Suprapubic skin (tissue), 4 donors: ENCODE measurements at regions not wholly inside any gene's neighbourhood (a gene's known extent, or its start where the extent isn't known, plus 50 kb on each side); places are given as distances from the start of the nearest gene placed in this dataset.

Experiments used
- DNase-seq, 2 donors: peaks; one replicate each; pipeline ENCODE4 v3.0.0-alpha.2; 2019; ENCODE audit warnings: low spot score in 2 of 2
- H3K27ac ChIP-seq: fragments of 200-600 bp; sonication (generic); one replicate; pipeline ENCODE4 v1.5.1; 2019
- H3K27me3 ChIP-seq: fragments of 200-600 bp; sonication (generic); one replicate; pipeline ENCODE4 v1.5.1; 2019
- H3K36me3 ChIP-seq: fragments of 200-600 bp; sonication (generic); one replicate; pipeline ENCODE4 v1.5.1; 2019
- H3K4me1 ChIP-seq: fragments of 200-600 bp; sonication (generic); one replicate; pipeline ENCODE4 v1.5.1; 2019
- H3K4me3 ChIP-seq: fragments of 200-600 bp; sonication (generic); one replicate; pipeline ENCODE4 v1.5.1; 2019; ENCODE audit warnings: mild to moderate bottlenecking
- H3K9me3 ChIP-seq: fragments of 200-600 bp; sonication (generic); one replicate; pipeline ENCODE4 v1.5.1; 2019
- EP300 ChIP-seq: sonication (generic); formaldehyde crosslinking; IDR thresholded peaks from one replicate; pipeline ENCODE4 v1.6.1; 2017; ENCODE audit warnings: antibody characterized with exemption
- POLR2A ChIP-seq, 2 donors: fragments of 450-650 bp; IDR thresholded peaks; one replicate each; pipeline ENCODE4 v1.6.1; 2017; ENCODE audit warnings: antibody characterized with exemption in 2 of 2, mild to moderate bottlenecking in 2 of 2, moderate library complexity in 2 of 2
- POLR2AphosphoS5 ChIP-seq, 3 donors: sonication (generic); formaldehyde crosslinking; IDR thresholded peaks; one replicate each; pipeline ENCODE4 v1.6.1; 2017; ENCODE audit warnings: antibody characterized with exemption in 3 of 3
- WGBS: methylation state at CpG from one replicate; pipeline ENCODE4 v1.1.5; 2018; 5-methylcytosine and 5-hydroxymethylcytosine counted together
- TF ChIP-seq, protein P1 (sequence below), 2 donors: fragments of 200-600 bp in 1 of 2; fragments of 450-650 bp in 1 of 2; sonication (generic) in 1 of 2; IDR thresholded peaks; one replicate each; pipeline ENCODE4 v1.5.1; 2016 to 2019; ENCODE audit warnings: antibody characterized with exemption in 2 of 2, mild to moderate bottlenecking in 1 of 2, moderate library complexity in 1 of 2

GRCh38 chr5:133730866-133731265 lies 118.5 kb upstream of the FSTL4 start:
- TF ChIP-seq EP300 (no peak), POLR2AphosphoS5 (IDR thresholded peaks at IDR 0.05) (no peak), POLR2A (IDR thresholded peaks at IDR 0.05) (no peak)
- TF ChIP-seq, protein P1, sequence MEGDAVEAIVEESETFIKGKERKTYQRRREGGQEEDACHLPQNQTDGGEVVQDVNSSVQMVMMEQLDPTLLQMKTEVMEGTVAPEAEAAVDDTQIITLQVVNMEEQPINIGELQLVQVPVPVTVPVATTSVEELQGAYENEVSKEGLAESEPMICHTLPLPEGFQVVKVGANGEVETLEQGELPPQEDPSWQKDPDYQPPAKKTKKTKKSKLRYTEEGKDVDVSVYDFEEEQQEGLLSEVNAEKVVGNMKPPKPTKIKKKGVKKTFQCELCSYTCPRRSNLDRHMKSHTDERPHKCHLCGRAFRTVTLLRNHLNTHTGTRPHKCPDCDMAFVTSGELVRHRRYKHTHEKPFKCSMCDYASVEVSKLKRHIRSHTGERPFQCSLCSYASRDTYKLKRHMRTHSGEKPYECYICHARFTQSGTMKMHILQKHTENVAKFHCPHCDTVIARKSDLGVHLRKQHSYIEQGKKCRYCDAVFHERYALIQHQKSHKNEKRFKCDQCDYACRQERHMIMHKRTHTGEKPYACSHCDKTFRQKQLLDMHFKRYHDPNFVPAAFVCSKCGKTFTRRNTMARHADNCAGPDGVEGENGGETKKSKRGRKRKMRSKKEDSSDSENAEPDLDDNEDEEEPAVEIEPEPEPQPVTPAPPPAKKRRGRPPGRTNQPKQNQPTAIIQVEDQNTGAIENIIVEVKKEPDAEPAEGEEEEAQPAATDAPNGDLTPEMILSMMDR (IDR thresholded peaks at IDR 0.05): no peak
- Histone ChIP-seq H3K9me3 (no peaks in the 10 kb centered on the region), H3K27me3 (no peaks in the 10 kb centered on the region), H3K27ac (no peak overlapping the region), H3K4me1 (no peaks in the 10 kb centered on the region), H3K4me3 (no peak overlapping the region), H3K36me3 (no peaks in the 10 kb centered on the region)
- 91% methylated on average over 7 of the region's 7 CpGs for WGBS
- DNase-seq: no peak

DNA sequence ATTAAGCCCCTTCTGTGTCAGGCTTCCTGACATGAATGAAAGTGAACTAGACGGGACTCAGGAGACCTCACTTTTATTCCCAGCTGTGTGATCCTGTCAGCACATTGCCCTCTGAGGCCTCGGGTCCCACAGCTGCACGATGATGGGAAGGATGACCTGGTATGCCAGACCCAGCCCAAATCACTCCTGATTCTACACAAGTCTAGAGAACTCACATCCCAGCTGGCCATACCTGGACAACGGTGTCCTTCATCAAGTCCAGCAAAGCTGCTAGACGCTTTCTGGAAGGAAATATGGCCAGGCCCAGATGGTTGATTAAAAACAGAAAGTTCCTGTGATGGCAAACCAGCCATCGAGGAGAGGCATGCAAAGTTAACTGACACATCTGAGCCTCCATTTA lies 118.0 kb upstream of the FSTL4 start:
- TF ChIP-seq, protein P1 (IDR thresholded peaks at IDR 0.05): no peak
- no peak for TF ChIP-seq POLR2AphosphoS5 (IDR thresholded peaks at IDR 0.05)
- no peak for TF ChIP-seq EP300
- no peak for TF ChIP-seq POLR2A (IDR thresholded peaks at IDR 0.05)
- Histone ChIP-seq H3K4me1 (no peaks in the 10 kb centered on the region), H3K27ac (no peak overlapping the region), H3K27me3 (no peaks in the 10 kb centered on the region), H3K4me3 (no peak overlapping the region), H3K36me3 (no peaks in the 10 kb centered on the region), H3K9me3 (no peaks in the 10 kb centered on the region)
- no peak for DNase-seq
- WGBS: 96% methylated on average over 6 of the region's 6 CpGs

DNA sequence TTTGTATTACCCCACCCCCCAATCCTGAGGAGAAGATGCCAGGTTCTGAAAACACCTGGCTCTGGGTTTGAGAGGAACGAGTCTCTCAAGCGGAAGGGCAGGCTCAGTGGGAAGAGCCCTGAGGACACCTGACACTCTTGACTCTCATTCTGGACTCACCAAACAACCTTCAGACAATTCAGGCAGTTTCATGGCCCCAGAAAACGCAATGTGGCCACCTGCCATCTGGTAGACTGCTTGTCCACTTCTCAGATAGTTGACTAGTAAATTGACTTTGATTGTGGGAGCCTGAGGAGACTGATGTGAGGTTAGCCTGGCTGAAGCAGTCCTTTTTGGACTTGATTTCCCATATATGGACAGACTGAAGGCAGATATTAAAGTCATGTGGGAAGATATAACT lies 117.5 kb upstream of the FSTL4 start:
- no peak for TF ChIP-seq POLR2AphosphoS5 (IDR thresholded peaks at IDR 0.05)
- TF ChIP-seq POLR2A (IDR thresholded peaks at IDR 0.05): no peak
- TF ChIP-seq, protein P1 (IDR thresholded peaks at IDR 0.05): no peak
- no peak for TF ChIP-seq EP300
- Histone ChIP-seq H3K27ac (no peak overlapping the region), H3K27me3 (no peaks in the 10 kb centered on the region), H3K4me1 (no peaks in the 10 kb centered on the region), H3K9me3 (no peaks in the 10 kb centered on the region), H3K36me3 (no peaks in the 10 kb centered on the region), H3K4me3 (no peak overlapping the region)
- 81% methylated on average over 3 of the region's 3 CpGs for WGBS
- DNase-seq: no peak

- WGBS: 90% methylated on average over 1 of the region's 1 CpG
- DNase-seq: no peak
Measured at GRCh38 chr5:133728475-133728874, 116.1 kb upstream of the FSTL4 start.

DNA sequence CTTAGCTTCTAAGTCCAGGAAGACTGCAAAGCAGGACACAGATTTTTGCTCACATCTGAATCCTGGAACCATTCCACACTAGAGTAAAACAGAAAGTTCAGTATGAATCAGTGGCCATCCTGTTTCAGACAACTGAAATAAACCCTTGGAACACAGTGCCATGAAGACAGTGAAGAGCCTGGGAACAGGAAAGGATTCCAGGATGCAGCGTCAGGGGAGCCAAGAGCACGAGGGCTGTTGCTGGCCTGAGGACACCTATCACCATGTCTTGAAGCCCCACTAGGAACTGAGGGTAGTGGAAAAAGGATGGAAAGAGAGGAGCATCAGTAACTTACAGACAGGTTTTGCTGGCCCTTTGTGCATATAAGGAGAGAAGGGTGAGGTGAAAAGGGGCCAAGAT lies 115.3 kb upstream of the FSTL4 start:
- TF ChIP-seq EP300 (no peak), POLR2AphosphoS5 (IDR thresholded peaks at IDR 0.05) (no peak), POLR2A (IDR thresholded peaks at IDR 0.05) (no peak)
- TF ChIP-seq, protein P1 (IDR thresholded peaks at IDR 0.05): no peak
- Histone ChIP-seq H3K27me3 (no peaks in the 10 kb centered on the region), H3K27ac (no peak overlapping the region), H3K36me3 (no peaks in the 10 kb centered on the region), H3K4me1 (no peaks in the 10 kb centered on the region), H3K4me3 (no peak overlapping the region), H3K9me3 (no peaks in the 10 kb centered on the region)
- no peak for DNase-seq
- 74% methylated on average over 2 of the region's 2 CpGs for WGBS

More at GRCh38 chr5:133728475-133728874, 116.1 kb upstream of the FSTL4 start:
- H3K36me3 ChIP-seq: no peaks in the 10 kb centered on the region
- no peaks in the 10 kb centered on the region for H3K27me3 ChIP-seq
- no peak overlapping the region for H3K27ac ChIP-seq
- no peaks in the 10 kb centered on the region for H3K9me3 ChIP-seq
- no peaks in the 10 kb centered on the region for H3K4me1 ChIP-seq
- TF ChIP-seq EP300 (no peak), POLR2AphosphoS5 (IDR thresholded peaks at IDR 0.05) (no peak), POLR2A (IDR thresholded peaks at IDR 0.05) (no peak)
- TF ChIP-seq, protein P1 (IDR thresholded peaks at IDR 0.05): no peak
- no peak overlapping the region for H3K4me3 ChIP-seq
